Osteoblast (primary cell): ENCODE measurements at regions not wholly inside any gene's neighbourhood (a gene's known extent, or its start where the extent isn't known, plus 50 kb on each side); places are given as distances from the start of the nearest gene placed in this dataset.

Experiments used
- DNase-seq: peaks from one replicate; pipeline ENCODE4 v3.0.0; 2011; ENCODE audit warnings: low spot score, mixed read lengths; ENCODE audit not compliant: insufficient read length; ENCODE audit errors: missing footprints
- H2AFZ ChIP-seq: 2 replicates; pipeline ENCODE4 v1.6.0; 2011; ENCODE audit warnings: mild to moderate bottlenecking, low read length
- H3K27ac ChIP-seq: 2 replicates; pipeline ENCODE4 v1.5.1; 2011; ENCODE audit warnings: mild to moderate bottlenecking, low read depth, low read length, moderate library complexity
- H3K27me3 ChIP-seq: 2 replicates; pipeline ENCODE4 v1.6.0; 2012; ENCODE audit warnings: mild to moderate bottlenecking, control low read depth, inconsistent platforms, low read length, moderate library complexity; ENCODE audit not compliant: insufficient read depth
- H3K36me3 ChIP-seq: 2 replicates; pipeline ENCODE4 v1.5.1; 2011; ENCODE audit warnings: mild to moderate bottlenecking, low read length, control low read depth, moderate library complexity; ENCODE audit not compliant: insufficient read depth
- H3K4me1 ChIP-seq: 2 replicates; pipeline ENCODE4 v1.5.1; 2011; ENCODE audit warnings: mild to moderate bottlenecking, low read length, control low read depth, moderate library complexity; ENCODE audit not compliant: insufficient read depth
- H3K4me2 ChIP-seq: 2 replicates; pipeline ENCODE4 v1.6.0; 2011; ENCODE audit warnings: mild to moderate bottlenecking, low read length; ENCODE audit not compliant: insufficient read depth
- H3K4me3 ChIP-seq: fragments of 200-600 bp; sonication (generic); 3 replicates; pipeline ENCODE4 v1.5.1; 2012; ENCODE audit warnings: mild to moderate bottlenecking, low read length, inconsistent platforms; ENCODE audit not compliant: insufficient read depth
- H3K79me2 ChIP-seq: 2 replicates; pipeline ENCODE4 v1.6.0; 2012; ENCODE audit warnings: mild to moderate bottlenecking, low read length, control low read depth, inconsistent platforms; ENCODE audit not compliant: insufficient read depth
- H3K9me3 ChIP-seq: 2 replicates; pipeline ENCODE4 v1.5.1; 2011; ENCODE audit warnings: low read depth, low read length, control low read depth
- H4K20me1 ChIP-seq: 2 replicates; pipeline ENCODE4 v1.6.0; 2012; ENCODE audit warnings: mild to moderate bottlenecking, low read length, control low read depth; ENCODE audit not compliant: insufficient read depth
- TF ChIP-seq, protein P1 (sequence below): IDR thresholded peaks from 2 replicates; pipeline ENCODE4 v1.5.1; 2011; ENCODE audit warnings: mild to moderate bottlenecking, low read depth, low read length, moderate library complexity; ENCODE audit errors: extremely low read depth

DNA sequence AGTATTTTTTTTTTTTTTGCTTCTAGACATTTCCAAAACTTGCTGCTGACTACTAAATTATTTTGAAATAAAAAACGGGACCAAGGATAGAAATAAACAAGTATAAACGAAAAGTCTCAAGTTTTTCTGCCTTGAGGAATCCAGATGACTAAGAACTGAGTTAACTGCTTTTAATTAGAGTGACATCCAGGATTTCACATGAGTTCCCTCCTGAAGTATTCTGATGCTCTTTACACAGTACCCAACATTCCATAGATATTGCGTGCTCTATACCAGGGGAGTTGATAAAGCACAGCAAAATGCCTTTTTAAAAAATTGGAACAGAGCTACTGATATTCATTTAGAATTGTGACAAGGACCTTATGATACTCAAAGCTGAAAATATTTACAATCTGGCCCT, 618.0 kb downstream of the CCDC85A start:
- no peak overlapping the region for H2AFZ ChIP-seq
- H3K79me2 ChIP-seq: no peaks in the 10 kb centered on the region
- H3K27ac ChIP-seq: no peak overlapping the region
- TF ChIP-seq, protein P1, sequence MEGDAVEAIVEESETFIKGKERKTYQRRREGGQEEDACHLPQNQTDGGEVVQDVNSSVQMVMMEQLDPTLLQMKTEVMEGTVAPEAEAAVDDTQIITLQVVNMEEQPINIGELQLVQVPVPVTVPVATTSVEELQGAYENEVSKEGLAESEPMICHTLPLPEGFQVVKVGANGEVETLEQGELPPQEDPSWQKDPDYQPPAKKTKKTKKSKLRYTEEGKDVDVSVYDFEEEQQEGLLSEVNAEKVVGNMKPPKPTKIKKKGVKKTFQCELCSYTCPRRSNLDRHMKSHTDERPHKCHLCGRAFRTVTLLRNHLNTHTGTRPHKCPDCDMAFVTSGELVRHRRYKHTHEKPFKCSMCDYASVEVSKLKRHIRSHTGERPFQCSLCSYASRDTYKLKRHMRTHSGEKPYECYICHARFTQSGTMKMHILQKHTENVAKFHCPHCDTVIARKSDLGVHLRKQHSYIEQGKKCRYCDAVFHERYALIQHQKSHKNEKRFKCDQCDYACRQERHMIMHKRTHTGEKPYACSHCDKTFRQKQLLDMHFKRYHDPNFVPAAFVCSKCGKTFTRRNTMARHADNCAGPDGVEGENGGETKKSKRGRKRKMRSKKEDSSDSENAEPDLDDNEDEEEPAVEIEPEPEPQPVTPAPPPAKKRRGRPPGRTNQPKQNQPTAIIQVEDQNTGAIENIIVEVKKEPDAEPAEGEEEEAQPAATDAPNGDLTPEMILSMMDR: no peak
- no peak for DNase-seq
- H3K4me1 ChIP-seq: no peaks in the 10 kb centered on the region
- no peaks in the 10 kb centered on the region for H4K20me1 ChIP-seq
- no peaks in the 10 kb centered on the region for H3K36me3 ChIP-seq
- H3K9me3 ChIP-seq: no peaks in the 10 kb centered on the region
- H3K4me3 ChIP-seq: no peak overlapping the region
- no peaks in the 10 kb centered on the region for H3K27me3 ChIP-seq
- H3K4me2 ChIP-seq: no peak overlapping the region

DNA sequence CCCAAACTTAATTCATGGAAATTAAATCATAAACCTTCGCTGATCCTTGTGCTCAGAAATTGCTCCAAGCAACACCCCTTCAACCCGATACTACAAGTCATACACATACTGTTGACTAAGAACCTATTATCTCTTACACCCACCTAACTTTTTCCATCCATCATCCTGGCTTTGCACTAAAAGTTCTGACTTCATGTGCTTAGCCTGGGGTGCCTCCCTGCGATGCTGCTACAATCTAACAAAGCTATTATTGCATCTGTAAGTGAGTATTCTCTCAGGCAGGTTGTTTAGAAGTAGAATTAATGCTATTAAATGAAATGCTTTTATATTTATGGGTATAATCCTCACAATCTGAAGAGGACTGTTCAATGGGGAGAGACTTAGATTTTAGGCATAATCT, 619.8 kb downstream of the CCDC85A start:
- H3K4me2 ChIP-seq: no peak overlapping the region
- H3K36me3 ChIP-seq: no peaks in the 10 kb centered on the region
- no peak overlapping the region for H3K27ac ChIP-seq
- TF ChIP-seq, protein P1: no peak
- H3K27me3 ChIP-seq: no peaks in the 10 kb centered on the region
- H3K79me2 ChIP-seq: no peaks in the 10 kb centered on the region
- no peak overlapping the region for H3K4me3 ChIP-seq
- H3K9me3 ChIP-seq: no peaks in the 10 kb centered on the region
- no peaks in the 10 kb centered on the region for H3K4me1 ChIP-seq
- no peaks in the 10 kb centered on the region for H4K20me1 ChIP-seq
- no peak overlapping the region for H2AFZ ChIP-seq
- no peak for DNase-seq

DNA sequence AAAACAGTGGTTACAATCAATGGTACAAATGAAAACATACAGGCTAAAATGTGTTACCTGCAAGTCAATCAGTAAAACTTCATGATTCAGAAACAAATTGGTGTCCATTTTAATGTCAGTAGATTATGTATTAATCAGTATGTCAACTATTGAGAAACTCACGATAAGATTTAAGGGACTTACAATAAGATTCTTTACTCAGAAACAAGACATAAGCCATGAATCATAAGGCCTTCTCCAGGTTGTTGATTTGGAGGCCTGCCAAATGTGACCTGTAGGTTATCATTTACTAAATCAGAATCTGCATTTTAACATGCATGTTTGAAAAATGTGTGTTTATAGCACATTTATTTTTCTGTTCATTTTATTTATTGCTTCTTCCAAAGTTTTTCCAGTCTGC, 623.1 kb downstream of the CCDC85A start:
- no peak for DNase-seq
- Histone ChIP-seq H3K4me1 (no peaks in the 10 kb centered on the region), H3K9me3 (no peaks in the 10 kb centered on the region), H3K27ac (no peak overlapping the region), H2AFZ (no peak overlapping the region), H3K79me2 (no peaks in the 10 kb centered on the region), H3K4me3 (no peak overlapping the region), H3K36me3 (no peaks in the 10 kb centered on the region), H4K20me1 (no peaks in the 10 kb centered on the region), H3K27me3 (no peaks in the 10 kb centered on the region), H3K4me2 (no peak overlapping the region)
- TF ChIP-seq, protein P1: no peak

DNA sequence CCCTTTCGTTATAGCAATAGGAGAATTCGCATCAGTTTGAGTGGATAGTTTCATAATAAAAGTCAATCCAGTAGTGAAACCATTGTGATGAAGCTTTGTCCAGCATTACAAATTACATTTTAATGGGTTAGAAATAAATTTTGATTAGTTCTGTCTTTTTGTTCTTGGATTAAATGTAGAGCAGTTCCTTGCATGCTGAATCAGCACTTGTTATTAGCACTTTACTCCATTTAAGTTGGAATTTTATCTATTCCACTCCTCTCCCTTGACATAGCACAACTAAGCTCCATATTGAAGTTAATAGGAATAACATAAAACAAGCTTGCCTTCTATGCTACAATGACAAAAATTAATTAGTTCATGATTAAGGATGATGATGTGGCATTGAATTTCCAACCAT, 624.1 kb downstream of the CCDC85A start:
- no peak overlapping the region for H3K4me2 ChIP-seq
- no peaks in the 10 kb centered on the region for H3K4me1 ChIP-seq
- no peaks in the 10 kb centered on the region for H3K27me3 ChIP-seq
- no peaks in the 10 kb centered on the region for H3K79me2 ChIP-seq
- no peaks in the 10 kb centered on the region for H4K20me1 ChIP-seq
- no peak overlapping the region for H2AFZ ChIP-seq
- no peak for DNase-seq
- TF ChIP-seq, protein P1: no peak
- no peak overlapping the region for H3K27ac ChIP-seq
- no peak overlapping the region for H3K4me3 ChIP-seq
- H3K9me3 ChIP-seq: no peaks in the 10 kb centered on the region
- H3K36me3 ChIP-seq: no peaks in the 10 kb centered on the region
